ENCODE measurements at regions not wholly inside any gene's neighbourhood (a gene's known extent, or its start where the extent isn't known, plus 50 kb on each side); places are given as distances from the start of the nearest gene placed in this dataset.

- DNase-seq (ENCODE audit: low read depth) = no peak
- no peak for TF ChIP-seq CTCF (IDR thresholded peaks at IDR 0.05; ENCODE audit: low read length, missing control alignments)
- H3K4me3 ChIP-seq (replicated peaks; ENCODE audit: low read depth, low read length) = no peak overlapping the region
These were observed 392.2 kb downstream of the ZEB2 start for GRCh38 chr2:144127693-144128092.

GRCh38 chr2:144126302-144126701, 393.6 kb downstream of the ZEB2 start:
- no peak overlapping the region for H3K4me3 ChIP-seq (replicated peaks; ENCODE audit: low read depth, low read length)
- DNase-seq (ENCODE audit: low read depth) = no peak
- no peak for TF ChIP-seq CTCF (IDR thresholded peaks at IDR 0.05; ENCODE audit: low read length, missing control alignments)

GRCh38 chr2:144125751-144126150, 394.2 kb downstream of the ZEB2 start:
- no peak for TF ChIP-seq CTCF (IDR thresholded peaks at IDR 0.05; ENCODE audit: low read length, missing control alignments)
- no peak overlapping the region for H3K4me3 ChIP-seq (replicated peaks; ENCODE audit: low read depth, low read length)
- no peak for DNase-seq (ENCODE audit: low read depth)

GRCh38 chr2:144124882-144125281, 395.0 kb downstream of the ZEB2 start:
- no peak for DNase-seq (ENCODE audit: low read depth)
- no peak overlapping the region for H3K4me3 ChIP-seq (replicated peaks; ENCODE audit: low read depth, low read length)
- no peak for TF ChIP-seq CTCF (IDR thresholded peaks at IDR 0.05; ENCODE audit: low read length, missing control alignments)

GRCh38 chr2:144120487-144120886, 399.4 kb downstream of the ZEB2 start:
- no peak for TF ChIP-seq CTCF (IDR thresholded peaks at IDR 0.05; ENCODE audit: low read length, missing control alignments)
- no peak overlapping the region for H3K4me3 ChIP-seq (replicated peaks; ENCODE audit: low read depth, low read length)
- no peak for DNase-seq (ENCODE audit: low read depth)

GRCh38 chr2:144117086-144117485, 402.8 kb downstream of the ZEB2 start:
- no peak overlapping the region for H3K4me3 ChIP-seq (replicated peaks; ENCODE audit: low read depth, low read length)
- no peak for TF ChIP-seq CTCF (IDR thresholded peaks at IDR 0.05; ENCODE audit: low read length, missing control alignments)
- DNase-seq (ENCODE audit: low read depth) = no peak

GRCh38 chr2:144115739-144116291, 404.1 kb downstream of the ZEB2 start:
- no peak overlapping the region for H3K4me3 ChIP-seq (replicated peaks; ENCODE audit: low read depth, low read length)
- TF ChIP-seq CTCF (IDR thresholded peaks at IDR 0.05; ENCODE audit: low read length, missing control alignments) = no peak
- no peak for DNase-seq (ENCODE audit: low read depth)

Data from fibroblast of pulmonary artery (primary cell).